LoVo (cell line): ENCODE measurements at regions not wholly inside any gene's neighbourhood (a gene's known extent, or its start where the extent isn't known, plus 50 kb on each side); places are given as distances from the start of the nearest gene placed in this dataset.

Source experiments
- DNase-seq: peaks from one replicate; pipeline ENCODE4 v3.0.0-alpha.2; 2016; ENCODE audit warnings: low spot score

- no peak for DNase-seq
Measured at GRCh38 chr18:4854671-4855070, 342.4 kb downstream of the AKAIN1 start.

- no peak for DNase-seq
Measured at GRCh38 chr18:4851301-4851976, 345.6 kb downstream of the AKAIN1 start.

GRCh38 chr18:4847056-4847455 lies 350.0 kb downstream of the AKAIN1 start:
- DNase-seq: no peak

- no peak for DNase-seq
Measured at GRCh38 chr18:4844320-4844719, 352.7 kb downstream of the AKAIN1 start.

GRCh38 chr18:4843771-4844170 lies 353.3 kb downstream of the AKAIN1 start:
- DNase-seq: no peak

- DNase-seq: no peak
Measured at GRCh38 chr18:4842751-4843150, 354.3 kb downstream of the AKAIN1 start.

GRCh38 chr18:4842287-4842686 lies 354.8 kb downstream of the AKAIN1 start:
- DNase-seq: no peak

GRCh38 chr18:4839639-4840038 lies 357.4 kb downstream of the AKAIN1 start:
- DNase-seq: no peak

GRCh38 chr18:4836141-4836540 lies 360.9 kb downstream of the AKAIN1 start:
- DNase-seq: no peak

GRCh38 chr18:4831791-4832375 lies 365.2 kb downstream of the AKAIN1 start:
- no peak for DNase-seq

GRCh38 chr18:4831127-4831526 lies 365.9 kb downstream of the AKAIN1 start:
- no peak for DNase-seq

GRCh38 chr18:4823091-4823490 lies 368.0 kb upstream of the DLGAP1 start:
- no peak for DNase-seq

- DNase-seq: no peak
Measured at GRCh38 chr18:4821801-4822200, 366.7 kb upstream of the DLGAP1 start.

GRCh38 chr18:4817665-4818064 lies 362.6 kb upstream of the DLGAP1 start:
- DNase-seq: no peak

- no peak for DNase-seq
Measured at GRCh38 chr18:4813708-4814107, 358.6 kb upstream of the DLGAP1 start.

GRCh38 chr18:4808891-4809290 lies 353.8 kb upstream of the DLGAP1 start:
- no peak for DNase-seq

GRCh38 chr18:4807604-4808293 lies 352.6 kb upstream of the DLGAP1 start:
- DNase-seq: no peak

- no peak for DNase-seq
Measured at GRCh38 chr18:4806331-4806730, 351.2 kb upstream of the DLGAP1 start.

GRCh38 chr18:4802296-4802695 lies 347.2 kb upstream of the DLGAP1 start:
- no peak for DNase-seq

GRCh38 chr18:4801151-4801550 lies 346.0 kb upstream of the DLGAP1 start:
- no peak for DNase-seq

- no peak for DNase-seq
Measured at GRCh38 chr18:4797002-4797685, 342.0 kb upstream of the DLGAP1 start.

GRCh38 chr18:4789506-4789905 lies 334.4 kb upstream of the DLGAP1 start:
- DNase-seq: no peak

- DNase-seq: no peak
Measured at GRCh38 chr18:4781873-4782272, 326.8 kb upstream of the DLGAP1 start.
